ENCODE measurements at regions not wholly inside any gene's neighbourhood (a gene's known extent, or its start where the extent isn't known, plus 50 kb on each side); places are given as distances from the start of the nearest gene placed in this dataset.

- Histone ChIP-seq H3K4me2 (ENCODE audit: low read length) (no peak overlapping the region), H3K4ac (ENCODE audit: low read depth, low read length) (no peak overlapping the region), H3K4me3 (ENCODE audit: low read length) (no peak overlapping the region), H4K5ac (ENCODE audit: low read length) (no peak overlapping the region), H3K9ac (ENCODE audit: low read length) (no peak overlapping the region), H3K79me2 (ENCODE audit: control insufficient read depth, insufficient read depth, low read length) (no peaks in the 10 kb centered on the region), H3K23ac (ENCODE audit: low read length) (no peak overlapping the region), H4K8ac (ENCODE audit: low read depth, low read length) (no peak overlapping the region), H3K36me3 (ENCODE audit: control insufficient read depth, insufficient read depth, low read length) (no peaks in the 10 kb centered on the region), H2BK5ac (ENCODE audit: low read length) (no peak overlapping the region), H2AK5ac (ENCODE audit: low read length) (no peak overlapping the region), H3K27ac (ENCODE audit: low read depth, low read length) (no peak overlapping the region), H3K18ac (ENCODE audit: low read length) (no peak overlapping the region), H3K4me1 (ENCODE audit: control insufficient read depth, low read depth, low read length) (no peaks in the 10 kb centered on the region), H3K56ac (ENCODE audit: low read length) (no peak overlapping the region), H2BK120ac (ENCODE audit: low read depth, low read length) (no peak overlapping the region), H3K27me3 (ENCODE audit: insufficient read depth, low read length, poor library complexity) (no peaks in the 10 kb centered on the region), H2BK15ac (replicated peaks; ENCODE audit: low read depth) (no peak overlapping the region), H3K79me1 (ENCODE audit: low read length) (no peaks in the 10 kb centered on the region)
- DNase-seq = no peak
- no CpG with 5 or more reads among the region's 7 CpGs for WGBS (ENCODE audit: extremely low coverage, insufficient coverage, low lambda C conversion rate)
These were observed 193.5 kb downstream of the MYLK4 start for GRCh38 chr6:2557181-2557720.

GRCh38 chr6:2556761-2557160, 194.0 kb downstream of the MYLK4 start:
- no peak overlapping the region for H3K9ac ChIP-seq (ENCODE audit: low read length)
- WGBS (ENCODE audit: extremely low coverage, insufficient coverage, low lambda C conversion rate) = no CpG with 5 or more reads among the region's 5 CpGs

GRCh38 chr6:2554651-2555260, 196.0 kb downstream of the MYLK4 start:
- Histone ChIP-seq H3K36me3 (ENCODE audit: control insufficient read depth, insufficient read depth, low read length) (no peaks in the 10 kb centered on the region), H3K56ac (ENCODE audit: low read length) (no peak overlapping the region), H3K4me2 (ENCODE audit: low read length) (no peak overlapping the region), H3K27me3 (ENCODE audit: insufficient read depth, low read length, poor library complexity) (no peaks in the 10 kb centered on the region), H4K8ac (ENCODE audit: low read depth, low read length) (no peak overlapping the region), H2AK5ac (ENCODE audit: low read length) (no peak overlapping the region), H3K9ac (ENCODE audit: low read length) (no peak overlapping the region), H4K5ac (ENCODE audit: low read length) (no peak overlapping the region), H2BK120ac (ENCODE audit: low read depth, low read length) (no peak overlapping the region), H3K79me1 (ENCODE audit: low read length) (no peaks in the 10 kb centered on the region), H3K27ac (ENCODE audit: low read depth, low read length) (no peak overlapping the region), H3K79me2 (ENCODE audit: control insufficient read depth, insufficient read depth, low read length) (no peaks in the 10 kb centered on the region), H2BK5ac (ENCODE audit: low read length) (no peak overlapping the region), H3K18ac (ENCODE audit: low read length) (no peak overlapping the region), H3K4me3 (ENCODE audit: low read length) (no peak overlapping the region), H2BK15ac (replicated peaks; ENCODE audit: low read depth) (no peak overlapping the region), H3K4me1 (ENCODE audit: control insufficient read depth, low read depth, low read length) (no peaks in the 10 kb centered on the region), H3K23ac (ENCODE audit: low read length) (no peak overlapping the region), H3K4ac (ENCODE audit: low read depth, low read length) (no peak overlapping the region)
- no peak for DNase-seq
- no CpG with 5 or more reads among the region's 4 CpGs for WGBS (ENCODE audit: extremely low coverage, insufficient coverage, low lambda C conversion rate)

More at GRCh38 chr6:2556761-2557160, 194.0 kb downstream of the MYLK4 start:
- H3K56ac ChIP-seq (ENCODE audit: low read length) = no peak overlapping the region
- H2BK15ac ChIP-seq (replicated peaks; ENCODE audit: low read depth) = no peak overlapping the region
- H3K79me1 ChIP-seq (ENCODE audit: low read length) = no peaks in the 10 kb centered on the region
- no peak overlapping the region for H3K4me2 ChIP-seq (ENCODE audit: low read length)
- H3K4me3 ChIP-seq (ENCODE audit: low read length) = no peak overlapping the region
- H2BK120ac ChIP-seq (ENCODE audit: low read depth, low read length) = no peak overlapping the region
- no peak overlapping the region for H3K18ac ChIP-seq (ENCODE audit: low read length)
- H2BK5ac ChIP-seq (ENCODE audit: low read length) = no peak overlapping the region
- no peak overlapping the region for H2AK5ac ChIP-seq (ENCODE audit: low read length)
- no peaks in the 10 kb centered on the region for H3K27me3 ChIP-seq (ENCODE audit: insufficient read depth, low read length, poor library complexity)
- H3K36me3 ChIP-seq (ENCODE audit: control insufficient read depth, insufficient read depth, low read length) = no peaks in the 10 kb centered on the region
- H3K27ac ChIP-seq (ENCODE audit: low read depth, low read length) = no peak overlapping the region
- no peaks in the 10 kb centered on the region for H3K4me1 ChIP-seq (ENCODE audit: control insufficient read depth, low read depth, low read length)
- H4K8ac ChIP-seq (ENCODE audit: low read depth, low read length) = no peak overlapping the region
- no peaks in the 10 kb centered on the region for H3K79me2 ChIP-seq (ENCODE audit: control insufficient read depth, insufficient read depth, low read length)
- no peak overlapping the region for H3K4ac ChIP-seq (ENCODE audit: low read depth, low read length)
- H4K5ac ChIP-seq (ENCODE audit: low read length) = no peak overlapping the region
- H3K23ac ChIP-seq (ENCODE audit: low read length) = no peak overlapping the region
- DNase-seq = no peak

- Histone ChIP-seq H3K79me2 (ENCODE audit: control insufficient read depth, insufficient read depth, low read length) (no peaks in the 10 kb centered on the region), H2BK120ac (ENCODE audit: low read depth, low read length) (no peak overlapping the region), H4K5ac (ENCODE audit: low read length) (no peak overlapping the region), H3K18ac (ENCODE audit: low read length) (no peak overlapping the region), H2BK5ac (ENCODE audit: low read length) (no peak overlapping the region), H3K9ac (ENCODE audit: low read length) (no peak overlapping the region), H3K4ac (ENCODE audit: low read depth, low read length) (no peak overlapping the region), H3K56ac (ENCODE audit: low read length) (no peak overlapping the region), H3K4me3 (ENCODE audit: low read length) (no peak overlapping the region), H3K27ac (ENCODE audit: low read depth, low read length) (no peak overlapping the region), H3K23ac (ENCODE audit: low read length) (no peak overlapping the region), H4K8ac (ENCODE audit: low read depth, low read length) (no peak overlapping the region), H3K27me3 (ENCODE audit: insufficient read depth, low read length, poor library complexity) (no peaks in the 10 kb centered on the region), H2BK15ac (replicated peaks; ENCODE audit: low read depth) (no peak overlapping the region), H3K4me2 (ENCODE audit: low read length) (no peak overlapping the region), H3K36me3 (ENCODE audit: control insufficient read depth, insufficient read depth, low read length) (no peaks in the 10 kb centered on the region), H3K79me1 (ENCODE audit: low read length) (no peaks in the 10 kb centered on the region), H3K4me1 (ENCODE audit: control insufficient read depth, low read depth, low read length) (peaks cover 2% of the 10 kb centered on the region), H2AK5ac (ENCODE audit: low read length) (no peak overlapping the region)
- DNase-seq = no peak
- WGBS (ENCODE audit: extremely low coverage, insufficient coverage, low lambda C conversion rate) = 100% methylated on average over 2 of the region's 10 CpGs
These were observed 198.1 kb downstream of the MYLK4 start for GRCh38 chr6:2552526-2553154.

GRCh38 chr6:2551705-2552104, 199.0 kb downstream of the MYLK4 start:
- no peak overlapping the region for H3K18ac ChIP-seq (ENCODE audit: low read length)
- H2BK5ac ChIP-seq (ENCODE audit: low read length) = no peak overlapping the region
- DNase-seq = no peak
- no peak overlapping the region for H3K9ac ChIP-seq (ENCODE audit: low read length)
- WGBS (ENCODE audit: extremely low coverage, insufficient coverage, low lambda C conversion rate) = no CpG with 5 or more reads among the region's 3 CpGs
- no peaks in the 10 kb centered on the region for H3K79me2 ChIP-seq (ENCODE audit: control insufficient read depth, insufficient read depth, low read length)
- no peak overlapping the region for H3K4me2 ChIP-seq (ENCODE audit: low read length)
- no peak overlapping the region for H2BK15ac ChIP-seq (replicated peaks; ENCODE audit: low read depth)
- H3K36me3 ChIP-seq (ENCODE audit: control insufficient read depth, insufficient read depth, low read length) = no peaks in the 10 kb centered on the region
- H4K5ac ChIP-seq (ENCODE audit: low read length) = no peak overlapping the region
- H3K4me3 ChIP-seq (ENCODE audit: low read length) = no peak overlapping the region
- no peak overlapping the region for H4K8ac ChIP-seq (ENCODE audit: low read depth, low read length)
- H3K23ac ChIP-seq (ENCODE audit: low read length) = no peak overlapping the region
- H3K79me1 ChIP-seq (ENCODE audit: low read length) = no peaks in the 10 kb centered on the region
- peaks cover 2% of the 10 kb centered on the region for H3K4me1 ChIP-seq (ENCODE audit: control insufficient read depth, low read depth, low read length)
- no peaks in the 10 kb centered on the region for H3K27me3 ChIP-seq (ENCODE audit: insufficient read depth, low read length, poor library complexity)
- H3K4ac ChIP-seq (ENCODE audit: low read depth, low read length) = no peak overlapping the region
- H3K27ac ChIP-seq (ENCODE audit: low read depth, low read length) = no peak overlapping the region
- no peak overlapping the region for H2BK120ac ChIP-seq (ENCODE audit: low read depth, low read length)
- no peak overlapping the region for H3K56ac ChIP-seq (ENCODE audit: low read length)
- H2AK5ac ChIP-seq (ENCODE audit: low read length) = no peak overlapping the region

Data from mesendoderm (in vitro differentiated cells).